Mesendoderm (in vitro differentiated cells): ENCODE measurements at regions not wholly inside any gene's neighbourhood (a gene's known extent, or its start where the extent isn't known, plus 50 kb on each side); places are given as distances from the start of the nearest gene placed in this dataset.

ENCODE experiments used
- DNase-seq: peaks from one replicate; pipeline ENCODE4 v3.0.0; 2013
- H2AK5ac ChIP-seq: 2 replicates; pipeline ENCODE4 v1.6.1; 2013; ENCODE audit warnings: low read length, inconsistent platforms
- H2BK120ac ChIP-seq: 2 replicates; pipeline ENCODE4 v1.6.1; 2013; ENCODE audit warnings: low read depth, mild to moderate bottlenecking, low read length, moderate library complexity, mixed read lengths
- H2BK15ac ChIP-seq: replicated peaks from 2 replicates; pipeline ENCODE4 v1.6.1; 2013; ENCODE audit warnings: low read depth, mild to moderate bottlenecking, moderate library complexity
- H2BK5ac ChIP-seq: 2 replicates; pipeline ENCODE4 v1.6.1; 2013; ENCODE audit warnings: low read length, inconsistent platforms
- H3K18ac ChIP-seq: 2 replicates; pipeline ENCODE4 v1.6.1; 2013; ENCODE audit warnings: mild to moderate bottlenecking, low read length, mixed read lengths
- H3K23ac ChIP-seq: one replicate; pipeline ENCODE4 v1.6.1; 2013; ENCODE audit warnings: low read length
- H3K27ac ChIP-seq: 2 replicates; pipeline ENCODE4 v1.5.1; 2013; ENCODE audit warnings: low read depth, mild to moderate bottlenecking, inconsistent platforms, low read length, moderate library complexity
- H3K27me3 ChIP-seq: 2 replicates; pipeline ENCODE4 v1.6.1; 2013; ENCODE audit warnings: low read length, control low read depth, mild to moderate bottlenecking, inconsistent platforms; ENCODE audit not compliant: insufficient read depth, poor library complexity
- H3K36me3 ChIP-seq: 2 replicates; pipeline ENCODE4 v1.6.1; 2013; ENCODE audit warnings: low read length, inconsistent platforms; ENCODE audit not compliant: control insufficient read depth, insufficient read depth
- H3K4ac ChIP-seq: one replicate; pipeline ENCODE4 v1.6.1; 2013; ENCODE audit warnings: low read depth, mild to moderate bottlenecking, low read length, moderate library complexity
- H3K4me1 ChIP-seq: 2 replicates; pipeline ENCODE4 v1.6.1; 2013; ENCODE audit warnings: low read depth, low read length, inconsistent platforms; ENCODE audit not compliant: control insufficient read depth
- H3K4me2 ChIP-seq: 2 replicates; pipeline ENCODE4 v1.6.1; 2013; ENCODE audit warnings: low read length
- H3K4me3 ChIP-seq: 2 replicates; pipeline ENCODE4 v1.5.1; 2013; ENCODE audit warnings: mild to moderate bottlenecking, low read length
- H3K56ac ChIP-seq: one replicate; pipeline ENCODE4 v1.6.1; 2013; ENCODE audit warnings: low read length
- H3K79me1 ChIP-seq: 2 replicates; pipeline ENCODE4 v1.6.1; 2013; ENCODE audit warnings: low read length, inconsistent platforms
- H3K79me2 ChIP-seq: 2 replicates; pipeline ENCODE4 v1.6.1; 2013; ENCODE audit warnings: mild to moderate bottlenecking, low read length; ENCODE audit not compliant: control insufficient read depth, insufficient read depth
- H3K9ac ChIP-seq: 2 replicates; pipeline ENCODE4 v1.6.1; 2013; ENCODE audit warnings: low read length, inconsistent platforms
- H4K5ac ChIP-seq: one replicate; pipeline ENCODE4 v1.6.1; 2013; ENCODE audit warnings: low read length
- H4K8ac ChIP-seq: one replicate; pipeline ENCODE4 v1.6.1; 2013; ENCODE audit warnings: low read depth, mild to moderate bottlenecking, control low read depth, low read length, moderate library complexity
- WGBS: extraction: QIAGEN DNeasy Blood & Tissue Kit; methylation state at CpG from one replicate; pipeline ENCODE4 v1.1.7; 2013; ENCODE audit warnings: low lambda C conversion rate, missing lambda C conversion rate; ENCODE audit not compliant: insufficient coverage; ENCODE audit errors: extremely low coverage; 5-methylcytosine and 5-hydroxymethylcytosine counted together

- no peak overlapping the region for H3K9ac ChIP-seq
- H3K36me3 ChIP-seq = no peaks in the 10 kb centered on the region
- H3K4me3 ChIP-seq = no peak overlapping the region
- H3K18ac ChIP-seq = no peak overlapping the region
- no peaks in the 10 kb centered on the region for H3K79me2 ChIP-seq
- no peak overlapping the region for H4K8ac ChIP-seq
- no peaks in the 10 kb centered on the region for H3K27me3 ChIP-seq
- H2BK15ac ChIP-seq = no peak overlapping the region
- DNase-seq = no peak
- H3K4me2 ChIP-seq = no peak overlapping the region
- no peak overlapping the region for H3K27ac ChIP-seq
- no peak overlapping the region for H3K23ac ChIP-seq
- WGBS = no CpG with 5 or more reads among the region's 6 CpGs
- H3K79me1 ChIP-seq = no peaks in the 10 kb centered on the region
- H2BK120ac ChIP-seq = no peak overlapping the region
- no peak overlapping the region for H4K5ac ChIP-seq
- no peak overlapping the region for H3K4ac ChIP-seq
- no peak overlapping the region for H2BK5ac ChIP-seq
- H3K4me1 ChIP-seq = no peaks in the 10 kb centered on the region
- H3K56ac ChIP-seq = no peak overlapping the region
- H2AK5ac ChIP-seq = no peak overlapping the region
These were observed 80.5 kb upstream of the TBX3 start for GRCh38 chr12:114764510-114764909.

GRCh38 chr12:114762490-114763110 is 78.6 kb upstream of the TBX3 start:
- Histone ChIP-seq H3K56ac (no peak overlapping the region), H3K36me3 (no peaks in the 10 kb centered on the region), H3K18ac (no peak overlapping the region), H2AK5ac (no peak overlapping the region), H3K79me1 (no peaks in the 10 kb centered on the region), H4K8ac (no peak overlapping the region), H3K23ac (no peak overlapping the region), H3K79me2 (no peaks in the 10 kb centered on the region), H2BK120ac (no peak overlapping the region), H3K4me3 (no peak overlapping the region), H2BK15ac (no peak overlapping the region), H3K9ac (no peak overlapping the region), H3K27me3 (no peaks in the 10 kb centered on the region), H3K4me2 (no peak overlapping the region), H4K5ac (no peak overlapping the region), H3K4me1 (no peaks in the 10 kb centered on the region), H3K4ac (no peak overlapping the region), H3K27ac (no peak overlapping the region), H2BK5ac (no peak overlapping the region)
- no peak for DNase-seq
- no CpG with 5 or more reads among the region's 22 CpGs for WGBS

GRCh38 chr12:114760151-114760877 is 76.3 kb upstream of the TBX3 start:
- no peak overlapping the region for H2AK5ac ChIP-seq
- no peaks in the 10 kb centered on the region for H3K79me1 ChIP-seq
- no peak overlapping the region for H3K27ac ChIP-seq
- H3K36me3 ChIP-seq = no peaks in the 10 kb centered on the region
- no peak overlapping the region for H2BK120ac ChIP-seq
- no CpG with 5 or more reads among the region's 10 CpGs for WGBS
- H3K4me3 ChIP-seq = no peak overlapping the region
- no peak overlapping the region for H3K9ac ChIP-seq
- no peak overlapping the region for H3K56ac ChIP-seq
- no peak for DNase-seq
- H3K27me3 ChIP-seq = no peaks in the 10 kb centered on the region
- no peaks in the 10 kb centered on the region for H3K4me1 ChIP-seq
- no peak overlapping the region for H3K4me2 ChIP-seq
- H3K4ac ChIP-seq = no peak overlapping the region
- no peaks in the 10 kb centered on the region for H3K79me2 ChIP-seq
- H3K23ac ChIP-seq = no peak overlapping the region
- H2BK15ac ChIP-seq = no peak overlapping the region
- H4K5ac ChIP-seq = no peak overlapping the region
- no peak overlapping the region for H4K8ac ChIP-seq
- no peak overlapping the region for H2BK5ac ChIP-seq
- no peak overlapping the region for H3K18ac ChIP-seq

GRCh38 chr12:114759635-114760034 is 75.7 kb upstream of the TBX3 start:
- Histone ChIP-seq H3K18ac (no peak overlapping the region), H3K4me2 (no peak overlapping the region), H2BK5ac (no peak overlapping the region), H4K8ac (no peak overlapping the region), H3K4me1 (no peaks in the 10 kb centered on the region), H3K23ac (no peak overlapping the region), H3K9ac (no peak overlapping the region), H2AK5ac (no peak overlapping the region), H3K79me2 (no peaks in the 10 kb centered on the region), H3K56ac (no peak overlapping the region), H4K5ac (no peak overlapping the region), H3K27me3 (no peaks in the 10 kb centered on the region), H2BK120ac (no peak overlapping the region), H3K27ac (no peak overlapping the region), H2BK15ac (no peak overlapping the region), H3K36me3 (no peaks in the 10 kb centered on the region), H3K4me3 (no peak overlapping the region), H3K79me1 (no peaks in the 10 kb centered on the region), H3K4ac (no peak overlapping the region)
- DNase-seq = no peak
- no CpG with 5 or more reads among the region's 11 CpGs for WGBS

- no peak overlapping the region for H3K4me2 ChIP-seq
- no peaks in the 10 kb centered on the region for H3K36me3 ChIP-seq
- no peak overlapping the region for H2BK5ac ChIP-seq
- H2BK120ac ChIP-seq = no peak overlapping the region
- no peaks in the 10 kb centered on the region for H3K79me1 ChIP-seq
- no peak overlapping the region for H3K18ac ChIP-seq
- H3K4me1 ChIP-seq = no peaks in the 10 kb centered on the region
- H4K5ac ChIP-seq = no peak overlapping the region
- H2BK15ac ChIP-seq = no peak overlapping the region
- no peaks in the 10 kb centered on the region for H3K79me2 ChIP-seq
- no peak overlapping the region for H3K4ac ChIP-seq
- H3K23ac ChIP-seq = no peak overlapping the region
- H3K27me3 ChIP-seq = no peaks in the 10 kb centered on the region
- H2AK5ac ChIP-seq = no peak overlapping the region
- no peak overlapping the region for H3K4me3 ChIP-seq
- no peak overlapping the region for H3K27ac ChIP-seq
- DNase-seq = no peak
- WGBS = no CpG with 5 or more reads among the region's 4 CpGs
- no peak overlapping the region for H3K56ac ChIP-seq
- H3K9ac ChIP-seq = no peak overlapping the region
- H4K8ac ChIP-seq = no peak overlapping the region
These were observed 73.8 kb upstream of the TBX3 start for GRCh38 chr12:114757684-114758325.
